Transverse colon (tissue), 4 donors: ENCODE measurements at regions not wholly inside any gene's neighbourhood (a gene's known extent, or its start where the extent isn't known, plus 50 kb on each side); places are given as distances from the start of the nearest gene placed in this dataset.

ENCODE experiments used
- DNase-seq: peaks from one replicate; pipeline ENCODE4 v3.0.0-alpha.2; 2019
- H3K27ac ChIP-seq, 4 donors: fragments of 200-600 bp; sonication (generic); 2 replicates each; pipeline ENCODE4 v1.5.1; 2016 to 2018; ENCODE audit warnings: inconsistent platforms in 4 of 4
- H3K27me3 ChIP-seq: fragments of 200-600 bp; sonication (generic); 2 replicates; pipeline ENCODE4 v1.5.1; 2017; ENCODE audit warnings: inconsistent platforms
- H3K36me3 ChIP-seq, 4 donors: fragments of 200-600 bp; sonication (generic); 2 replicates each; pipeline ENCODE4 v1.5.1; 2017 to 2019; ENCODE audit warnings: inconsistent platforms in 4 of 4
- H3K4me1 ChIP-seq, 4 donors: fragments of 200-600 bp; sonication (generic); 2 replicates each; pipeline ENCODE4 v1.5.1; 2017 to 2020; ENCODE audit warnings: inconsistent platforms in 4 of 4
- H3K4me3 ChIP-seq, 4 donors: fragments of 200-600 bp; sonication (generic); 1 replicate in 1 of 4; 2 replicates in 3 of 4; pipeline versions ENCODE4 v1.5.1 to v1.6.1; 2017 to 2019; ENCODE audit warnings: inconsistent platforms in 4 of 4
- H3K9me3 ChIP-seq, 2 donors: fragments of 200-600 bp; sonication (generic); 2 replicates each; pipeline ENCODE4 v1.5.1; 2017 to 2019; ENCODE audit warnings: inconsistent platforms in 2 of 2
- CTCF ChIP-seq, 5 experiments: fragments of 200-600 bp in 3 of 5; fragments of 450-650 bp in 2 of 5; sonication (generic) in 3 of 5; IDR thresholded peaks; 1 replicate in 2 of 5; 2 replicates in 3 of 5; pipeline ENCODE4 v1.5.1; 2016 to 2017; ENCODE audit warnings: antibody characterized with exemption in 5 of 5, inconsistent platforms in 3 of 5, mild to moderate bottlenecking in 2 of 5, moderate library complexity in 1 of 5
- EP300 ChIP-seq: sonication (generic); formaldehyde crosslinking; IDR thresholded peaks from one replicate; pipeline ENCODE4 v1.6.1; 2017; ENCODE audit warnings: antibody characterized with exemption, low read depth
- POLR2A ChIP-seq: fragments of 450-650 bp; IDR thresholded peaks from one replicate; pipeline ENCODE4 v1.6.1; 2016; ENCODE audit warnings: antibody characterized with exemption, mild to moderate bottlenecking, moderate library complexity
- POLR2AphosphoS5 ChIP-seq, 3 donors: sonication (generic); formaldehyde crosslinking; IDR thresholded peaks; one replicate each; pipeline ENCODE4 v1.6.1; 2016; ENCODE audit warnings: antibody characterized with exemption in 3 of 3
- WGBS, 2 donors: methylation state at CpG; one replicate each; pipeline ENCODE4 v1.1.5; 2018; ENCODE audit warnings: low coverage in 1 of 2; 5-methylcytosine and 5-hydroxymethylcytosine counted together
- in situ Hi-C, 4 donors: fragments of 200-750 bp; cut with MboI; loops; one replicate each; pipeline versions ENCODE4 v1.15.0 to v1.15.1; 2017; ENCODE audit warnings: low sequenced_read_pairs in 3 of 4, low pct_ligation_motif_present in 1 of 4, low pct_unique_long_range_greater_than_20kb in 1 of 4
- intact Hi-C: fragments of 100-400 bp; cut with DNase I; formaldehyde crosslinking; loops from one replicate; pipeline ENCODE4 v1.15.1; 2023; ENCODE audit warnings: low total_unique reads

GRCh38 chr9:22773501-22774220 lies 327.0 kb downstream of the DMRTA1 start:
- Histone ChIP-seq H3K9me3 (no peaks in the 10 kb centered on the region), H3K4me3 (no peak overlapping the region), H3K4me1 (no peaks in the 10 kb centered on the region), H3K27ac (no peak overlapping the region), H3K36me3 (no peaks in the 10 kb centered on the region), H3K27me3 (no peaks in the 10 kb centered on the region)
- in situ Hi-C loops (loop anchor here in 1 of 4 donors (10.0 kb wide), 1 partner anchor 61 kb away; no protein-coding TSS in a partner anchor), intact Hi-C loops (no loop called here)
- TF ChIP-seq POLR2A (no peak), EP300 (no peak), CTCF (IDR thresholded peaks at IDR 0.05) (no peak), POLR2AphosphoS5 (IDR thresholded peaks at IDR 0.05) (no peak)
- WGBS, 2 donors, result 88% methylated on average over 3 of the region's 3 CpGs
- DNase-seq, result no peak

GRCh38 chr9:22790329-22790728 lies 343.7 kb downstream of the DMRTA1 start:
- Histone ChIP-seq H3K27ac (no peak overlapping the region), H3K4me1 (no peaks in the 10 kb centered on the region), H3K4me3 (no peak overlapping the region), H3K9me3 (no peaks in the 10 kb centered on the region), H3K36me3 (no peaks in the 10 kb centered on the region), H3K27me3 (no peaks in the 10 kb centered on the region)
- no peak for TF ChIP-seq POLR2AphosphoS5 (IDR thresholded peaks at IDR 0.05)
- TF ChIP-seq CTCF (IDR thresholded peaks at IDR 0.05), result no peak
- no peak for TF ChIP-seq EP300
- no peak for TF ChIP-seq POLR2A
- in situ Hi-C loops (no loop called here), intact Hi-C loops (no loop called here)
- WGBS, 2 donors, result 76 to 84% methylated on average over 5 to 9 of the region's 9 CpGs
- DNase-seq, result no peak

GRCh38 chr9:22808876-22809275 lies 362.3 kb downstream of the DMRTA1 start:
- whole genome bisulfite sequencing, 2 donors, result 50 to 67% methylated on average over 1 of the region's 1 CpG

GRCh38 chr9:22809371-22809770 lies 362.7 kb downstream of the DMRTA1 start:
- intact Hi-C loops, result no loop called here
- 59 to 78% methylated on average over 2 of the region's 2 CpGs for WGBS, 2 donors
- in situ Hi-C loops, result no loop called here
- H3K27ac ChIP-seq, result no peak overlapping the region
- no peaks in the 10 kb centered on the region for H3K27me3 ChIP-seq
- TF ChIP-seq EP300 (no peak), CTCF (IDR thresholded peaks at IDR 0.05) (no peak), POLR2AphosphoS5 (IDR thresholded peaks at IDR 0.05) (no peak), POLR2A (no peak)
- DNase-seq, result no peak
- no peaks in the 10 kb centered on the region for H3K4me1 ChIP-seq
- no peaks in the 10 kb centered on the region for H3K9me3 ChIP-seq
- H3K4me3 ChIP-seq, result no peak overlapping the region
- H3K36me3 ChIP-seq, result no peaks in the 10 kb centered on the region

More at GRCh38 chr9:22808876-22809275, 362.3 kb downstream of the DMRTA1 start:
- Histone ChIP-seq H3K9me3 (no peaks in the 10 kb centered on the region), H3K27ac (no peak overlapping the region), H3K4me3 (no peak overlapping the region), H3K4me1 (no peaks in the 10 kb centered on the region), H3K36me3 (no peaks in the 10 kb centered on the region), H3K27me3 (no peaks in the 10 kb centered on the region)
- no peak for DNase-seq
- intact Hi-C loops (no loop called here), in situ Hi-C loops (no loop called here)
- TF ChIP-seq POLR2A, result no peak
- no peak for TF ChIP-seq CTCF (IDR thresholded peaks at IDR 0.05)
- no peak for TF ChIP-seq EP300
- TF ChIP-seq POLR2AphosphoS5 (IDR thresholded peaks at IDR 0.05), result no peak
